Stomach (tissue), 8 donors: ENCODE measurements at regions not wholly inside any gene's neighbourhood (a gene's known extent, or its start where the extent isn't known, plus 50 kb on each side); places are given as distances from the start of the nearest gene placed in this dataset.

Experiments used
- DNase-seq, 2 donors: peaks; one replicate each; pipeline versions ENCODE4 v3.0.0 to v3.0.0-alpha.2; 2013 to 2019
- H3K27ac ChIP-seq, 5 donors: fragments of 200-600 bp in 4 of 5; sonication (generic) in 4 of 5; one replicate each; pipeline ENCODE4 v1.5.1; 2013 to 2019; ENCODE audit warnings: mild to moderate bottlenecking in 1 of 5, moderate library complexity in 1 of 5
- H3K27me3 ChIP-seq, 3 donors: fragments of 200-600 bp; sonication (generic); one replicate each; pipeline ENCODE4 v1.5.1; 2017 to 2019; ENCODE audit warnings: mixed run types in 1 of 3
- H3K36me3 ChIP-seq, 4 donors: fragments of 200-600 bp; sonication (generic); 1 replicate in 3 of 4; 2 replicates in 1 of 4; pipeline ENCODE4 v1.5.1; 2016 to 2019
- H3K4me1 ChIP-seq, 4 donors: fragments of 200-600 bp; sonication (generic); one replicate each; pipeline ENCODE4 v1.5.1; 2016 to 2019
- H3K4me3 ChIP-seq, 4 donors: fragments of 200-600 bp; sonication (generic) in 3 of 4; one replicate each; pipeline ENCODE4 v1.5.1; 2016 to 2019; ENCODE audit warnings: mild to moderate bottlenecking in 1 of 4
- H3K9me3 ChIP-seq, 4 donors: fragments of 200-600 bp; sonication (generic); one replicate each; pipeline ENCODE4 v1.5.1; 2016 to 2019
- EP300 ChIP-seq: sonication (generic); formaldehyde crosslinking; IDR thresholded peaks from one replicate; pipeline ENCODE4 v1.6.1; 2017; ENCODE audit warnings: antibody characterized with exemption
- POLR2A ChIP-seq, 4 donors: fragments of 450-650 bp; IDR thresholded peaks; one replicate each; pipeline ENCODE4 v1.6.1; 2016; ENCODE audit warnings: antibody characterized with exemption in 4 of 4, control low read depth in 2 of 4, mild to moderate bottlenecking in 1 of 4, moderate library complexity in 1 of 4
- POLR2AphosphoS5 ChIP-seq, 3 donors: sonication (generic); formaldehyde crosslinking; IDR thresholded peaks; one replicate each; pipeline ENCODE4 v1.6.1; 2016; ENCODE audit warnings: antibody characterized with exemption in 3 of 3
- WGBS, 5 donors: extraction: QIAGEN DNeasy Blood & Tissue Kit in 3 of 5; methylation state at CpG; one replicate each; pipeline versions ENCODE4 v1.1.5 to v1.1.7; 2013 to 2018; 5-methylcytosine and 5-hydroxymethylcytosine counted together
- intact Hi-C: fragments of 100-400 bp; cut with DNase I; formaldehyde crosslinking; loops from one replicate; pipeline ENCODE4 v1.15.1; 2023; ENCODE audit warnings: low total_unique reads
- TF ChIP-seq, protein P1 (sequence below), 7 experiments: fragments of 450-650 bp in 4 of 7; fragments of 200-600 bp in 3 of 7; sonication (generic) in 3 of 7; IDR thresholded peaks; one replicate each; pipeline ENCODE4 v1.5.1; 2016 to 2019; ENCODE audit warnings: antibody characterized with exemption in 7 of 7, control low read depth in 2 of 7, mild to moderate bottlenecking in 1 of 7
- donor health status: healthy with polysubstance abuse.
- donor health status: Bipolar disorder and iron deficiency.
- donor health status: healthy.

DNA sequence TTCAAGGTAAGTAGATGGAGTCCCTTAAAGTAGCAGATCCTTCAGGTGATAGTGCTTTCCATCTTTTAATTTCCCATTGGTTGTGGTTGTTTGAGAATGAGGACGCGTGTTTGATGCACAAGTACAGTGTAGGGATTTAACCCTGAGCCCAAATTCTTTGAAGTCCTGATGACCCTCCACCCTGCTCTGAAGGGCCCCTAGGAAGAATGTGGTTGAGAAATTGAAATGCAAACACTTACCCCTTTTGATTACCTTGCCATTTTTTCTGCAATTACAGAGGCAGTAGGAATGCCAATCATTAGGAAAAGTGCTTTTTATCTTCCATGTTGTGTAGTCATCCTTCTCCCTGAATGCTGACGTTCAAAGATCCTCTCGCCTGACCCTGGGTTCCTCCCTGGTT is 112.4 kb downstream of the ZNF518B start:
- Histone ChIP-seq H3K27me3 (no peaks in the 10 kb centered on the region), H3K9me3 (no peaks in the 10 kb centered on the region), H3K4me1 (no peaks in the 10 kb centered on the region), H3K27ac (no peak overlapping the region), H3K36me3 (no peaks in the 10 kb centered on the region), H3K4me3 (no peak overlapping the region)
- no peak for DNase-seq
- intact Hi-C loops: no loop called here
- TF ChIP-seq POLR2A (IDR thresholded peaks at IDR 0.05) (no peak), POLR2AphosphoS5 (IDR thresholded peaks at IDR 0.05) (no peak)
- TF ChIP-seq, protein P1, sequence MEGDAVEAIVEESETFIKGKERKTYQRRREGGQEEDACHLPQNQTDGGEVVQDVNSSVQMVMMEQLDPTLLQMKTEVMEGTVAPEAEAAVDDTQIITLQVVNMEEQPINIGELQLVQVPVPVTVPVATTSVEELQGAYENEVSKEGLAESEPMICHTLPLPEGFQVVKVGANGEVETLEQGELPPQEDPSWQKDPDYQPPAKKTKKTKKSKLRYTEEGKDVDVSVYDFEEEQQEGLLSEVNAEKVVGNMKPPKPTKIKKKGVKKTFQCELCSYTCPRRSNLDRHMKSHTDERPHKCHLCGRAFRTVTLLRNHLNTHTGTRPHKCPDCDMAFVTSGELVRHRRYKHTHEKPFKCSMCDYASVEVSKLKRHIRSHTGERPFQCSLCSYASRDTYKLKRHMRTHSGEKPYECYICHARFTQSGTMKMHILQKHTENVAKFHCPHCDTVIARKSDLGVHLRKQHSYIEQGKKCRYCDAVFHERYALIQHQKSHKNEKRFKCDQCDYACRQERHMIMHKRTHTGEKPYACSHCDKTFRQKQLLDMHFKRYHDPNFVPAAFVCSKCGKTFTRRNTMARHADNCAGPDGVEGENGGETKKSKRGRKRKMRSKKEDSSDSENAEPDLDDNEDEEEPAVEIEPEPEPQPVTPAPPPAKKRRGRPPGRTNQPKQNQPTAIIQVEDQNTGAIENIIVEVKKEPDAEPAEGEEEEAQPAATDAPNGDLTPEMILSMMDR (IDR thresholded peaks at IDR 0.05): no peak
- WGBS, 5 donors: 75 to 85% (median 81%) methylated on average over 4 of the region's 4 CpGs

DNA sequence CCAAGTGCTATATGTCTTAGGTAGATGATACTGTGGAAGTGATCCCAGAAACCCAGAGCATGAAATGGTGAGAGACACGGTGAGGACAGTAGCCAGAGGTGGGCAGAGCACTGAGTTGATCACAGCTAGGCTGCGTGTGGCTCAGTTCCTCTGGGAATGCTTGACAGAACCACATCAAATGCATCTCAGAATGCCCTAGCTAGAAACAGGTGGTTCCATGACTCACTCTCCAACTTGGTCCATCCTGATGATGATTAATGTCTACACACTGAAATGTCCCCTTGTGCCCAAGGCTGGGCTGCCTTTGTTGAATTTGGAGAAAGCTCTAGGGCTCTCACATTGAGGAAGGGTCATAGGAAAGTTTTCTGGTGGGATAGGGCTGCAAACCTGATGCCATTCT is 113.6 kb downstream of the ZNF518B start:
- H3K27me3 ChIP-seq: no peaks in the 10 kb centered on the region
- intact Hi-C loops: no loop called here
- TF ChIP-seq POLR2AphosphoS5 (IDR thresholded peaks at IDR 0.05) (no peak), POLR2A (IDR thresholded peaks at IDR 0.05) (no peak), EP300 (no peak)
- TF ChIP-seq, protein P1 (IDR thresholded peaks at IDR 0.05): no peak

DNA sequence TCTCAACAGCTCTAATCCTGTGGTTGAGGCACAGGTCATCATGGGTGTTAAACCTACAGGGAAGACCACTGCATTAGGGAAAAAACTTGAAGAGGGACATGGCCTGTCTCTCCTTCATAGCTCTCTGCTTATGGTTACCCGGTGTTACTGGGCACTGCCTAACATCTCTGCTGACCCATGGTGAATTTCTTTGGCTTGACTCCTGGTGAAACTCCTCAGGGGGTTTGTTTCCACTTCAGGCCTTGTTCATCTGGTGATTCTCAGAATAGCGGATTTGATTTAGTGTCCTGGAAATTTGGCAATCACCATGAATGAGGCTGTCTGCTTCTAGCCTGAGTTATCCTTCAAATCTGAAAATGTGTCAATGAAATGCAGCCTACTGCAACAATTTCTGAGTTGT is 114.4 kb downstream of the ZNF518B start:
- no peaks in the 10 kb centered on the region for H3K4me1 ChIP-seq
- H3K36me3 ChIP-seq: no peaks in the 10 kb centered on the region
- no peak for DNase-seq
- no peaks in the 10 kb centered on the region for H3K27me3 ChIP-seq
- H3K9me3 ChIP-seq: no peaks in the 10 kb centered on the region
- 77 to 93% (median 89%) methylated on average over 2 of the region's 2 CpGs for WGBS, 5 donors
- H3K4me3 ChIP-seq: no peak overlapping the region
- H3K27ac ChIP-seq: no peak overlapping the region
- TF ChIP-seq, protein P1 (IDR thresholded peaks at IDR 0.05): no peak
- TF ChIP-seq POLR2A (IDR thresholded peaks at IDR 0.05) (no peak), POLR2AphosphoS5 (IDR thresholded peaks at IDR 0.05) (no peak), EP300 (no peak)
- intact Hi-C loops: no loop called here

More for the DNA sequence above, 113.6 kb downstream of the ZNF518B start:
- no peaks in the 10 kb centered on the region for H3K9me3 ChIP-seq
- WGBS, 5 donors: 70 to 84% (median 80%) methylated on average over 2 of the region's 2 CpGs
- no peaks in the 10 kb centered on the region for H3K36me3 ChIP-seq
- no peak for DNase-seq
- H3K4me1 ChIP-seq: no peaks in the 10 kb centered on the region
- no peak overlapping the region for H3K4me3 ChIP-seq
- H3K27ac ChIP-seq: no peak overlapping the region

DNA sequence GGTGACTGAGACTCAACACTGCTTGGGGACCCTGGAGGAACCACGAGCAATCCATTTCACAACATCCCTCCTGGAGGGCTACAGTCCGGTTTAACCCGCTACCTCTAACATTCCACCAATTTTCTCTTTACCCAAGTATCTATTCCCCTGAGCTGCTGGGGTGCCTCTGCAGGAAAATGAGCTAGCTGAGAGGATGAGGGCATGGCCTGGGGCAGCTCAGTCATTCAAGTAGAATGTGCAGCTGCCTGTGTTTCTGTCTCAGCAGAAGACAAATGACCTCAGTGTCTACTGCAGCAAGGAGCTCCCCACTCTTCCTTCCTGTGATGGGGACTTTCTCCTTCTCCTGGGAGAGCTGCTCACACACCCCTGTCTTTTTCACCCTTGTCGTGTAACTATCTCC is 120.8 kb downstream of the ZNF518B start:
- Histone ChIP-seq H3K4me3 (no peak overlapping the region), H3K27me3 (no peaks in the 10 kb centered on the region), H3K27ac (no peak overlapping the region), H3K4me1 (no peaks in the 10 kb centered on the region), H3K9me3 (no peaks in the 10 kb centered on the region), H3K36me3 (no peaks in the 10 kb centered on the region)
- WGBS, 5 donors: 87 to 93% (median 88%) methylated on average over 4 of the region's 4 CpGs
- intact Hi-C loops: no loop called here
- TF ChIP-seq EP300 (no peak), POLR2A (IDR thresholded peaks at IDR 0.05) (no peak), POLR2AphosphoS5 (IDR thresholded peaks at IDR 0.05) (no peak)
- TF ChIP-seq, protein P1 (IDR thresholded peaks at IDR 0.05): no peak
- no peak for DNase-seq
